ENCODE measurements at regions not wholly inside any gene's neighbourhood (a gene's known extent, or its start where the extent isn't known, plus 50 kb on each side); places are given as distances from the start of the nearest gene placed in this dataset.

- H3K9me3 Mint-ChIP-seq (ENCODE audit: unreplicated experiment) = no peaks in the 10 kb centered on the region
- H3K36me3 Mint-ChIP-seq (ENCODE audit: insufficient read depth, unreplicated experiment) = no peaks in the 10 kb centered on the region
- H3K9me3 ChIP-seq = no peaks in the 10 kb centered on the region
- no TSS peak for BruUV-seq (replicated peaks)
- CTCF ChIA-PET = no interaction called here
- peaks cover 6% of the 10 kb centered on the region for H3K4me1 Mint-ChIP-seq (ENCODE audit: low read depth, unreplicated experiment)
- POLR2A ChIA-PET = no interaction called here
- no peak for DNase-seq
- intact Hi-C loops (cut with micrococcal nuclease; ENCODE audit: unreplicated experiment) = no loop called here
- TF ChIP-seq, protein P1, sequence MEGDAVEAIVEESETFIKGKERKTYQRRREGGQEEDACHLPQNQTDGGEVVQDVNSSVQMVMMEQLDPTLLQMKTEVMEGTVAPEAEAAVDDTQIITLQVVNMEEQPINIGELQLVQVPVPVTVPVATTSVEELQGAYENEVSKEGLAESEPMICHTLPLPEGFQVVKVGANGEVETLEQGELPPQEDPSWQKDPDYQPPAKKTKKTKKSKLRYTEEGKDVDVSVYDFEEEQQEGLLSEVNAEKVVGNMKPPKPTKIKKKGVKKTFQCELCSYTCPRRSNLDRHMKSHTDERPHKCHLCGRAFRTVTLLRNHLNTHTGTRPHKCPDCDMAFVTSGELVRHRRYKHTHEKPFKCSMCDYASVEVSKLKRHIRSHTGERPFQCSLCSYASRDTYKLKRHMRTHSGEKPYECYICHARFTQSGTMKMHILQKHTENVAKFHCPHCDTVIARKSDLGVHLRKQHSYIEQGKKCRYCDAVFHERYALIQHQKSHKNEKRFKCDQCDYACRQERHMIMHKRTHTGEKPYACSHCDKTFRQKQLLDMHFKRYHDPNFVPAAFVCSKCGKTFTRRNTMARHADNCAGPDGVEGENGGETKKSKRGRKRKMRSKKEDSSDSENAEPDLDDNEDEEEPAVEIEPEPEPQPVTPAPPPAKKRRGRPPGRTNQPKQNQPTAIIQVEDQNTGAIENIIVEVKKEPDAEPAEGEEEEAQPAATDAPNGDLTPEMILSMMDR (IDR thresholded peaks at IDR 0.05; ENCODE audit: insufficient read depth in 1 of 2, low read depth in 1 of 2, low read length in 1 of 2, severe bottlenecking in 1 of 2, unreplicated experiment in 1 of 2) = no peak
- H3K27me3 ChIP-seq (replicated peaks; ENCODE audit: control insufficient read depth, insufficient read depth, low read length) = no peaks in the 10 kb centered on the region
- no peaks in the 10 kb centered on the region for H3K4me1 ChIP-seq
- H3K4me3 Mint-ChIP-seq (ENCODE audit: unreplicated experiment) = no peak overlapping the region
- no peak overlapping the region for H3K27ac Mint-ChIP-seq (ENCODE audit: unreplicated experiment)
- H3K36me3 ChIP-seq (ENCODE audit: control insufficient read depth, insufficient read depth, low read length) = no peaks in the 10 kb centered on the region
- H3K4me3 ChIP-seq (ENCODE audit: low read depth, low read length) = no peak overlapping the region
- H3K27me3 Mint-ChIP-seq (ENCODE audit: insufficient read depth, unreplicated experiment) = no peaks in the 10 kb centered on the region
Measured at GRCh38 chr10:121217331-121217730, 366.2 kb downstream of the WDR11 start.

- Mint-ChIP-seq H3K27me3 (ENCODE audit: insufficient read depth, unreplicated experiment) (no peaks in the 10 kb centered on the region), H3K4me3 (ENCODE audit: unreplicated experiment) (no peak overlapping the region), H3K9me3 (ENCODE audit: unreplicated experiment) (peaks cover 10% of the 10 kb centered on the region), H3K36me3 (ENCODE audit: insufficient read depth, unreplicated experiment) (no peaks in the 10 kb centered on the region), H3K27ac (ENCODE audit: unreplicated experiment) (no peak overlapping the region), H3K4me1 (ENCODE audit: low read depth, unreplicated experiment) (peaks cover 6% of the 10 kb centered on the region)
- Histone ChIP-seq H3K27me3 (replicated peaks; ENCODE audit: control insufficient read depth, insufficient read depth, low read length) (no peaks in the 10 kb centered on the region), H3K4me1 (no peaks in the 10 kb centered on the region), H3K4me3 (ENCODE audit: low read depth, low read length) (no peak overlapping the region), H3K9me3 (peaks cover 4% of the 10 kb centered on the region; the same call in 1 of the 2 replicates), H3K36me3 (ENCODE audit: control insufficient read depth, insufficient read depth, low read length) (no peaks in the 10 kb centered on the region)
- intact Hi-C loops (cut with micrococcal nuclease; ENCODE audit: unreplicated experiment) = no loop called here
- CTCF ChIA-PET = no interaction called here
- POLR2A ChIA-PET = no interaction called here
- no TSS peak for BruUV-seq (replicated peaks)
- no peak for DNase-seq
- TF ChIP-seq, protein P1 (IDR thresholded peaks at IDR 0.05; ENCODE audit: insufficient read depth in 1 of 2, low read depth in 1 of 2, low read length in 1 of 2, severe bottlenecking in 1 of 2, unreplicated experiment in 1 of 2) = no peak
Measured at GRCh38 chr10:121221072-121221471, 369.9 kb downstream of the WDR11 start.

DNA sequence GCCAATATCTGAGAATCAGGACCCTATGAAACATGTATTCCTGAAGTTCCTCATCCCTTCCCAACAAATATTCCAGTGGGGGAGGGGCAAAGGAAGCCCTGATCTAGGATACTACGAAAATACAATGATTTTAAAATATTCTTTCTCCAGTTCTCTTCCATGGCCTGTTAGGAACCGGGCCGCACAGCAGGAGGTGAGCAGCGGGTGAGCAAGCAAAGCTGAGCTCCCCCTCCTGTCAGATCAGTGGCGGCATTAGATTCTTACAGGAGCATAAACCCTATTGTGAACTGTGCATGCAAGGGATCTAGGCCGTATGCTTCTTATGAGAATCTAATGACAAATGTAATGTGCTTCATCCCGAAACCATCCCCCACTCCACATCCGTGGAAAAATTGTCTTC lies 370.8 kb downstream of the WDR11 start:
- Mint-ChIP-seq H3K27ac (ENCODE audit: unreplicated experiment) (no peak overlapping the region), H3K27me3 (ENCODE audit: insufficient read depth, unreplicated experiment) (no peaks in the 10 kb centered on the region), H3K36me3 (ENCODE audit: insufficient read depth, unreplicated experiment) (no peaks in the 10 kb centered on the region), H3K4me1 (ENCODE audit: low read depth, unreplicated experiment) (peaks cover 6% of the 10 kb centered on the region), H3K4me3 (ENCODE audit: unreplicated experiment) (no peak overlapping the region), H3K9me3 (ENCODE audit: unreplicated experiment) (peaks cover 10% of the 10 kb centered on the region)
- TF ChIP-seq, protein P1 (IDR thresholded peaks at IDR 0.05; ENCODE audit: insufficient read depth in 1 of 2, low read depth in 1 of 2, low read length in 1 of 2, severe bottlenecking in 1 of 2, unreplicated experiment in 1 of 2) = no peak
- CTCF ChIA-PET = no interaction called here
- Histone ChIP-seq H3K4me1 (no peaks in the 10 kb centered on the region), H3K9me3 (peaks cover 4% of the 10 kb centered on the region; the same call in 1 of the 2 replicates), H3K36me3 (ENCODE audit: control insufficient read depth, insufficient read depth, low read length) (no peaks in the 10 kb centered on the region), H3K4me3 (ENCODE audit: low read depth, low read length) (no peak overlapping the region), H3K27me3 (replicated peaks; ENCODE audit: control insufficient read depth, insufficient read depth, low read length) (no peaks in the 10 kb centered on the region)
- no peak for DNase-seq
- intact Hi-C loops (cut with micrococcal nuclease; ENCODE audit: unreplicated experiment) = no loop called here
- BruUV-seq (replicated peaks) = no TSS peak
- POLR2A ChIA-PET = no interaction called here
